NCI-H1694 treated with DMSO at 0.1 percent for 48 hours (cell line): ENCODE measurements at regions not wholly inside any gene's neighbourhood (a gene's known extent, or its start where the extent isn't known, plus 50 kb on each side); places are given as distances from the start of the nearest gene placed in this dataset.
"Not testable (repeated sequence)": the region's sequence is repeated elsewhere in the genome, so short reads cannot be mapped to it uniquely, and the experiment has no call there.

ENCODE experiments used
- DNase-seq: peaks from one replicate; lab custom pipeline; 2025; lab: John Stamatoyannopoulos, UW

GRCh38 chr14:89067293-89067972, 243.0 kb downstream of the TTC8 start:
- DNase-seq, result no peak

- DNase-seq, result no peak
Observed at GRCh38 chr14:89078021-89078795, 253.8 kb downstream of the TTC8 start.

- no peak for DNase-seq
Observed at GRCh38 chr14:89085231-89085731, 260.8 kb downstream of the TTC8 start.

- no peak for DNase-seq
Observed at GRCh38 chr14:89085737-89086382, 261.4 kb downstream of the TTC8 start.

- DNase-seq, result no peak
Observed at GRCh38 chr14:89088530-89088929, 264.1 kb downstream of the TTC8 start.

GRCh38 chr14:89089330-89089729, 264.9 kb downstream of the TTC8 start:
- DNase-seq, result no peak

GRCh38 chr14:89091781-89092180, 267.3 kb downstream of the TTC8 start:
- DNase-seq, result no peak

GRCh38 chr14:89093083-89093730, 268.8 kb downstream of the TTC8 start:
- DNase-seq, result no peak

- no peak for DNase-seq
Observed at GRCh38 chr14:89095036-89095435, 270.6 kb downstream of the TTC8 start.

- DNase-seq, result no peak
Observed at GRCh38 chr14:89096946-89097345, 272.5 kb downstream of the TTC8 start.

- DNase-seq, result no peak
Observed at GRCh38 chr14:89098254-89098653, 273.8 kb downstream of the TTC8 start.

- not testable (repeated sequence) for DNase-seq
Observed at GRCh38 chr14:89104171-89104817, 279.8 kb downstream of the TTC8 start.

GRCh38 chr14:89104861-89105260, 280.4 kb downstream of the TTC8 start:
- DNase-seq, result not testable (repeated sequence)
